A549 (cell line): ENCODE measurements at regions not wholly inside any gene's neighbourhood (a gene's known extent, or its start where the extent isn't known, plus 50 kb on each side); places are given as distances from the start of the nearest gene placed in this dataset.

Source experiments
- BHLHE40 ChIP-seq: IDR thresholded peaks from 2 replicates; pipeline ENCODE4 v1.6.1; 2012; ENCODE audit warnings: low read depth, low read length, inconsistent platforms
- HDAC2 ChIP-seq: fragments of 200-600 bp; sonication (generic); IDR thresholded peaks from 2 replicates; pipeline ENCODE4 v1.6.1; 2016
- KDM1A ChIP-seq: fragments of 200-600 bp; sonication (generic); IDR thresholded peaks from 2 replicates; pipeline ENCODE4 v1.6.1; 2016; ENCODE audit warnings: low read depth, mild to moderate bottlenecking
- POLR2A ChIP-seq: IDR thresholded peaks from 2 replicates; pipeline ENCODE4 v1.6.1; 2012; ENCODE audit warnings: mild to moderate bottlenecking, low read length

- TF ChIP-seq BHLHE40 (no peak), POLR2A (no peak), KDM1A (no peak), HDAC2 (no peak)
These were observed 51.8 kb upstream of the MED9 start for GRCh38 chr17:17425005-17425404.
